ENCODE measurements at regions not wholly inside any gene's neighbourhood (a gene's known extent, or its start where the extent isn't known, plus 50 kb on each side); places are given as distances from the start of the nearest gene placed in this dataset.

DNA sequence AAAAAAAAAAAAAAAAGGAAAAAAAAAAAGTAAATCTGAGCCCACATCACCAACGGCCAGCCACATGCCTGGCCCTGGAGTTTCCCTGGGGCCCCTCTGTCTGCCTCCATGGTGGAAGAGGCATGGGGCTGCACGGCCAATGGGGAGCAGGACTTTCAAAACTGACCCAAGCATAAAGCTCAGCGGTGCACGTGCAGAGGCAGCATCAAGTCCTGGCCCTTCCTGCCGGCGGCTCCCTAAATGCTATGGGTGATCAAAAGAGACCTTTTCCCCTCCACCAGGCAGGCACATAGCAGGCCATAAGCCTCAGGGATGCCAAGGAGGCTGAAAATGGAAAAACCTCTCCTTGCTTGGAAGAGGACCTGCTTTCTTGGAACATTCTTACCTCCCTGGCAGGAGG, 94.3 kb downstream of the OAT start:
- Histone ChIP-seq H3T11ph (ENCODE audit: low read length) (no peak overlapping the region), H3K56ac (ENCODE audit: insufficient read length, low read depth, low read length) (no peak overlapping the region), H3K4ac (ENCODE audit: low read depth, low read length) (no peak overlapping the region), H4K91ac (ENCODE audit: insufficient read length, low read depth, low read length) (no peak overlapping the region), H2BK20ac (ENCODE audit: low read depth, low read length, poor library complexity, severe bottlenecking) (no peak overlapping the region), H3K18ac (ENCODE audit: insufficient read length, low read depth, low read length) (no peak overlapping the region), H3K4me1 (ENCODE audit: insufficient read depth, low read length) (no peaks in the 10 kb centered on the region), H2BK120ac (ENCODE audit: low read depth, low read length, poor library complexity, severe bottlenecking) (no peak overlapping the region), H3K9me3 (ENCODE audit: control insufficient read depth, low read depth, low read length) (no peaks in the 10 kb centered on the region), H4K8ac (replicated peaks; ENCODE audit: insufficient read length, low read depth, low read length) (no peak overlapping the region), H4K5ac (ENCODE audit: insufficient read length, low read depth, low read length) (no peak overlapping the region), H3K79me2 (ENCODE audit: insufficient read depth, low read length) (no peaks in the 10 kb centered on the region), H2BK5ac (ENCODE audit: insufficient read length, low read length) (no peak overlapping the region), H3K23me2 (ENCODE audit: insufficient read length, low read depth, low read length, poor library complexity, severe bottlenecking) (no peaks in the 10 kb centered on the region), H2BK12ac (ENCODE audit: insufficient read length, low read depth, low read length) (no peak overlapping the region), H4K20me1 (ENCODE audit: control insufficient read depth, insufficient read depth, insufficient read length) (peaks cover 2% of the 10 kb centered on the region), H3K27me3 (ENCODE audit: insufficient read depth, low read length) (no peaks in the 10 kb centered on the region), H3K4me2 (ENCODE audit: insufficient read depth, insufficient read length, low read length) (no peak overlapping the region), H3K9ac (ENCODE audit: extremely low read depth, insufficient read length, low read length) (no peak overlapping the region), H2AFZ (ENCODE audit: low read length) (no peak overlapping the region), H3K23ac (ENCODE audit: insufficient read length, low read depth, low read length) (no peak overlapping the region), H2AK5ac (ENCODE audit: insufficient read length, low read length) (no peak overlapping the region), H3K14ac (ENCODE audit: insufficient read depth, low read length) (no peak overlapping the region; the same call in 1 of the 2 replicates), H3K27ac (ENCODE audit: insufficient read length, low read depth, low read length) (no peak overlapping the region), H3K79me1 (ENCODE audit: insufficient read depth, low read depth, low read length, poor library complexity, severe bottlenecking) (no peaks in the 10 kb centered on the region), H2BK15ac (ENCODE audit: low read depth, low read length) (no peak overlapping the region)
- Mint-ChIP-seq H3K9me3 (peaks cover 0 to 3% of the 10 kb centered on the region in 2 experiments; a peak in 1 of 5 replicates), H3K4me1 (peaks cover 8% of the 10 kb centered on the region in 2 experiments; a peak in 3 of 4 replicates), H3K27ac (no peak overlapping the region), H3K36me3 (ENCODE audit: insufficient read depth in 1 of 3, low read depth in 3 of 3) (no peaks in the 10 kb centered on the region; a peak in 1 of 7 replicates), H3K4me3 (no peak overlapping the region), H3K27me3 (ENCODE audit: low read depth) (peaks cover 8% of the 10 kb centered on the region)
- no peak for DNase-seq
- WGBS (ENCODE audit: extremely low coverage, insufficient read length, low lambda C conversion rate): no CpG with 5 or more reads among the region's 6 CpGs
- TF ChIP-seq CTCF (conservative IDR thresholded peaks at IDR 0.05): no peak
